ENCODE measurements at regions not wholly inside any gene's neighbourhood (a gene's known extent, or its start where the extent isn't known, plus 50 kb on each side); places are given as distances from the start of the nearest gene placed in this dataset.
"Not testable (repeated sequence)": the region's sequence is repeated elsewhere in the genome, so short reads cannot be mapped to it uniquely, and the experiment has no call there.

DNA sequence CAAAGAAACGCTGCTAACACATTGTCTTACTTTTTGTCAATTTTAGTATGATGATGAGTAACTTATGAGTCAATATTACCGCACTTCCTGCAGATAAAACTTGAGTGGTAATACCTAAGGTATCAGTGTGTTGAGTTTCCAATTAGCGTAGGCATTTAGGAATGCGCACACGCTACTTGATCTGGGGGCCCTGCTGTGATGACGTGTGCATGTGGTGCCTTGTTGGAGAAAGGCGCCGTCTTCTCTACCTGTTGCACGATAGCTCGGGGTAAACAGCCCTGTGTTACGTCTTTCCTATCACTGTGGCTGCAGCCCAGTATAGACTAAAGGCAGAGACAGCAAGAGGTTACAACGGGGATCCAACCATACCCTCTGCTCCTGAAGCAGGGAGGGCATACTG, 476.8 kb upstream of the ADARB2 start:
- no peak for DNase-seq

DNA sequence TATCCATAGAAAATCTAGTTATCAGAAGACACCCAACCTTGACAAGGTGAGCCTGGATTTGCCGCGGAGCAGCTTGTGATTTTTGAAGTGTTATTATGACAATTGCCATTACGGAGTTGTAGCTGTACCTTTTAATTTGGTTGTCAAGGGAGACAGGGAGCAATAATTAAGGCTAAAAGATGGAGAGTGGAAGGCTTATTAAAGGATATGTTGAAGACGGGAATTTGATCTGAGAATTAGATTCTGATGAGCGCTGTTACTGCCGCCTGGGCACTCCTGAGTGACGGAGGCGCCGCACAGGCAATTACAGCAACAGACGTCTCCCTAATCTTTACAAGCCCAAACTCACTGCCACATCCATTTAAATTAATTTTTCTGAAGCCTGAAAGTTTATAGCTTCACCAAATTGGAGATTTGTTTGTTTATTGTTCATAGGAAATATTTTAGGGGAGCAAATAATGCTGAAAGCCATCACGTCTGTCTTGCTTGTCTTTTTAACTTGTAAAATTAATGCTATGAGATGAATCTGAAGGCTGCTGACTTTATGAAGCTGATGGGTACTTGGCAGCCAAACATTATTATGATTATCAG, 475.0 kb upstream of the ADARB2 start:
- DNase-seq: no peak

DNA sequence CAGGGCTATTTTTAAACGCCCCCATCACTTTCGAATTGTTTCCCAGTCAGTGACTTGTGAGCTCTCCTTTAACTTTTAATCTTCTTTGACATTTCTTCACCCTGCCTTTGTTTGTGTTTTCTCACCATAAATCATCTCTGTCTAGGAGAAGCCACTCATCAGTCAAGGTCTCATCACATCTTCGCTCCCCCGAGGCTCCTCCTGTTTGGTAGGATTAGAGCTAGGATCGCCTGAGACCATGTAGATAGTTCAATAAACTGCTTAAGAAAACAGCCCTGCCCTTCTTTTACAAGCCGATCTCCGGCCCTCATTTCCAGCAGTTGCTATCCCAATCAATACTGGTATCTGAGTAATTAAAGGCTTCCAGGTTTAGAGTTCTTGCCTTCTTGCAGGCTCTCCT, 472.8 kb upstream of the ADARB2 start:
- no peak for DNase-seq

DNA sequence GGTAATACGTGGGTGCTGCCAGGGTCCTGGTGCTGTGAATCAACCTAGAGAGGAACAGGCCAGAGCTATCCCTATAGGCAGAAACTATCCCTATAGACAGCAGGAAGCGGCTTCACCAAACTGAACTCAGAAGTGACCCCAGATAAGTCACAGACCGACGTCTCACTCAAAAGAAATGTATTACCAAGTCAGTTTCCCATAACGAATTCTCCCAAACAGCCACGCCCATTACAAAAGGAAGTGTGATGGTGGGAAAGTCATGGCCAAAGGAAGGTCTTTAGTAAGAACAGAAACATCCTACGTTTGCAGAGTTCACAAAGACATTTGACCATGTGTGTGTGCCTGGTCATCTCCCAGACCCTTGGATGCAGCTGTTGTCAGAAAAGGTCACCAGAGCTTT, 470.8 kb upstream of the ADARB2 start:
- DNase-seq: no peak

DNA sequence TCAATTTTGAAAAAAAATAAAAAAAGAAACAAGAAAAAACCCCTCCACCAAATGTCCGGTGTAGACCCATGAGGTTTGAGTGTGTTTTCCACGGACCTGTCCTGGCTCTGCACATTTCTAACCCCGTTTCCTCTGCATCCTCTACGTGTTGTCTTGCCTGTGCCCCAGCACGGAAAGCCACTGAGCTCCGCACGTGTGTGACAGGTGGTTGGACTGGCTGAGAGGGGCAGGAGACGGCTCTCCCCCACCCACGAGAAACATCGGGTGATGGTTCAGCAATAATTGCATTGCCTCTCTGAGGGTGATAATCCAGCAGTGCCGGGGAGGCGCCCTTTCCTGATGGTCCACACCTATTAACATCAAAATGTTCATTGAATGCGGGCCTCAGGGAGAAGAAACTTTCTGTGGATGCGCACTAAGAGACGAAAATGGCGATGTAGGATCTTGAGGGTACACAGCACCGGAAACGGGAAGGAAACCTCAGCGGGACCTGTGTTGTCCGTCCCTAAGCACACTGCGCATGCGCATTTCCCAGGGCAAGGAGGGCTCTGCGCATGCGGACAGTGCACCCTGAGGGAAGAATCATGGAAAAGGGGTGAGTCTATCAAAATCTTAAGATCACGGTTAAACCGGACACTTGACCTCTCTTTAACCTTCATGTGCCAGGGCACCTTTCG, 470.1 kb upstream of the ADARB2 start:
- DNase-seq: no peak

DNA sequence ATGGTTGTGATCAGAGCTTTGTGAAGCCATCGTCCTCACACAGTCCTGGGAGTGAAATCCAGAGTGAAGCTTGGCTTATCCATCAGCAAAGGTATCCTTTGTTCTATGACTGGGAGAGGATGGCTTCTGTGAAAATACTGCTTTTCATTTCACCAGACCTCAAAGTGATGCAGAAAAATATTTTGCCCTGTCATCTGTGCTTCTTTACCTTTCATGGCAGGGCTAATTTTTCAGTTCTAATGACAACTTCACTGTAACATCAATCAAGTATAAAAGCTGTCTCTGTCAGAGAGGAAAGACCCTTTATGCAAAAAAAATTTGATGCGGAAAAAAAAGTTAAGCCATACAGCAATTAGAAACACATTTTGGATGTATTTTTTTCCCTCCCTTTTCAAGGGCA, 468.1 kb upstream of the ADARB2 start:
- DNase-seq: no peak

DNA sequence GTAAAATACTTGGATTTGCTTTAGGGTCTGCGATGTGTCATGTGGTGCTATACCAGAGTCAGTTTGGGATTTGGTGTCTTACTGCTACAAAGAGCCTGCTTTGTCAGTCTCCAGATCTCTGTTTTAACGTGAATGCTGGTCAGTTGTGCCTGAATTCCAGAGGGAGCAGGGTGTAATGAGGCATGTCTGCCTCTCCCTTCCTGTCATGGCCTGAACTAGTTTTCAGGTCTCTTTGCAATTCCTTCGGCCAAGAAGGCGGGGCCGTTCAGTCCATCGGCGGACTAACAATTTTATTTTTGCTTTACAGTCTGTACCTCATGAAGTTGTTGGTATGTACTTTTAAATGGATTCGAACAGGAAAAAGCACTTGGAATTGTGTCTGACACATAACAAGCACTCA, 465.1 kb upstream of the ADARB2 start:
- DNase-seq: no peak

DNA sequence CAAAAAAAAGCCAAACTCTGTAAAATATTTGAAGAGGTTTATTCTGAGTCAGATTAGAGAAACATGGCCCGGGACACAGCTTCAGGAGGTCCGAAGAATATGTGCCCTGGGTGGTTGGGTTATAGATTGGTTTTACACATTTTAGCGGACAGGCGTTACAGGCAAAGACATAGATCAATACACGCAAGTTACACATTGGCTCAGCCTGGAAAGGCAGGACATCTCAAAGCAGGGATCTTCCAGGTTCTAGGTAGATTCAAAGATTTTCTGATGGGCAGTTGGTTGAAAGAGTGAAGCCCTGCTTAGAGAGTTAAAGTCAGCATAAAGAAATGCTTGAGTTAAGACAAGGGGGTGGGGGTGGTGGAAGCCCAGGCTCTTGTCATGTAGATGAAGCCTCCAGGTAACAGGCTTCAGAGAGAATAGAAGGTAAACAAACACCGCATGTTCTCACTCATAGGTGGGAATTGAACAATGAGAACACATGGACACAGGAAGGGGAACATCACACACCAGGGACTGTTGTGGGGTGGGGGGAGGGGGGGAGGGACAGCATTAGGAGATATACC, 464.3 kb upstream of the ADARB2 start:
- no peak for DNase-seq

DNA sequence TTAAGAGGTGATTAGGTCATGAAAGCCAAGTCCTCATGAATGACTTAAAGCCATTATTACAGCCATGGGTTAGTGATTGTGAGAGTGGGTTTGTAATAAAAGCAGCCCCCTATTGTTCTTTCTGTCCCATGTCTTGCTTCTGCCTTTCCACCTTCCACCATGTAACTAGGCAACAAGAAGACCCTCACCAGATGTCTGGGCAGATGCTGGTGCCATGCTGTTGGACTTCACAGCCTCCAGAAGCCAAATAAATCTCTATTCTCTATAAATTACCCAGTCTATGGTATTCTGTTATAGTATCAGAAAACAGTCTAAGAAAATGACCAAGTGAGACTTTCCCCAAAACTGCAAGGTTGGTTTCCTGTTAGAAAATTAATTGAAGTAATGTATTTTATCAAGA, 460.3 kb upstream of the ADARB2 start:
- no peak for DNase-seq

DNA sequence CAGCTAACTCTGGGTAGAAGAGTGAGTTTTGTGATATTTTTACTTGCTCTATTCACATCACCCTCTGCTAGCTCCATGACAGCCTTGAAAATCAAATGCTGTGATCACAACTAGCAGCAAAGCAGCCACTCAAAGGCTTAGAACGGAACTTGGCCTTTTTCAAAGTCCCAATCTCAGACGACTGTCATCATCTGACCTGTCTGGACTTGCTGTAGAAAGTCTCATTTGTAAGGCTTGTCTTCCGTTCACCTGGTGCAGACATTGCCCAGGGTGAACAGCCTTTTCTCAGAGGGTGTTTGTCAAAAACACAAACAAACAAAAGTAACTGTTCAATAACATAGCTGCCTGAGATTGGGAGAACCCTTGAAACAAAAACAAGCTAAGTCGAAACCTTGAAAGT, 458.9 kb upstream of the ADARB2 start:
- DNase-seq: no peak

DNA sequence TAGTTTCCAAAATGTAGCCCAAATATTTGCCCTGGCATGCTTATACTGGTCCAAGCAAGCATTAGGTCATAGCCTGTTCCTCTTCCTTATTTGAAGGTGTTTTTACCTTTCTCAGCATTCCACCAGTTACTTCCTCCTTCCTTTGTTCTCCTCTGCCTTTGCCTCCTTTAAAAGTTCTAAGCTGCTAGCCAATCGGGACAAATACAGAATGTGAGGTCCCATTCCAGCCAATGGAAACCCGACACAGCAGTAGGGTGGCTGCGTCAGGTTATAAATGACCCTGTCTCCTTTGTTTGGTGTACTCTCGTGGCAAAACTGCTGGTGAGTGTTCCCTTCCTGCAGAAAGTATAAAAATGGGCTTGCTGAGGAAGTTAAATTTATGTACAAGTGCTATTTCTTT, 452.0 kb upstream of the ADARB2 start:
- DNase-seq: not testable (repeated sequence)

DNA sequence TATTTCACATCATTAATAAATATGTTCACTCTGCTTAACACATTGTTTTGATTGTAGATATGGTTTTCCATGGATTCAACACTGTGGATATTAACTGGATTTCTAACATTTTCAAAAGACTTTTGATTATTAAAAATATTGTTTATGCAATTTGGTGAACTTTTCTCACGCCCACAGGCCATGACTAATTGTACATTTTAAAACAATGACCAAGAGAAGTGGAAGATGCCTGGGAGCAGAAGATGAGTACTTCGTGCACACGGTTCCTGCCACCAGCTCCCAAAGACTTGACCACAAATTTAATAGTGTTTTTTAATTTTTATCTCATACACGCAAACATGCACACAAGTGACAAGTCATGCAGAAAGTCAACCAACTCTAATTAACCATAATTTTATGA, 451.0 kb upstream of the ADARB2 start:
- DNase-seq: no peak

DNA sequence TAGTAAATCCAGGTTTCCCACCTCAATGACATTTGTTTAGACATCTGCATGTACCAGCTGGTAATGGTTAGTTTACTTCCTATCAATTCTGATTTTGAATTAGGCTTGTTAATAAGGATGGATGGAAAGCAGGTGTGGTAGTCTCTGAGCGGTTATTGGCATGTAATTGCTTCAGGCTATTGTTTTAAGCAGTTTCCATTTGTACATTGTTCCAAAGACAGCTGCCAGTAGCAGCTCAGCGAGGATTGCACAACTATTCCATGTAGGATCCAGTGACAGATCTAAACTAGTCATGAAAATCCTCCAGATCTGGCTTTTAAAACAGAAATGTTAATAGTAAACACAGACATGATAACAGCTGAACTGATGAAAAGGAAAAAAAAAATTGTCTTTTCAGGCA, 436.0 kb upstream of the ADARB2 start:
- no peak for DNase-seq

DNA sequence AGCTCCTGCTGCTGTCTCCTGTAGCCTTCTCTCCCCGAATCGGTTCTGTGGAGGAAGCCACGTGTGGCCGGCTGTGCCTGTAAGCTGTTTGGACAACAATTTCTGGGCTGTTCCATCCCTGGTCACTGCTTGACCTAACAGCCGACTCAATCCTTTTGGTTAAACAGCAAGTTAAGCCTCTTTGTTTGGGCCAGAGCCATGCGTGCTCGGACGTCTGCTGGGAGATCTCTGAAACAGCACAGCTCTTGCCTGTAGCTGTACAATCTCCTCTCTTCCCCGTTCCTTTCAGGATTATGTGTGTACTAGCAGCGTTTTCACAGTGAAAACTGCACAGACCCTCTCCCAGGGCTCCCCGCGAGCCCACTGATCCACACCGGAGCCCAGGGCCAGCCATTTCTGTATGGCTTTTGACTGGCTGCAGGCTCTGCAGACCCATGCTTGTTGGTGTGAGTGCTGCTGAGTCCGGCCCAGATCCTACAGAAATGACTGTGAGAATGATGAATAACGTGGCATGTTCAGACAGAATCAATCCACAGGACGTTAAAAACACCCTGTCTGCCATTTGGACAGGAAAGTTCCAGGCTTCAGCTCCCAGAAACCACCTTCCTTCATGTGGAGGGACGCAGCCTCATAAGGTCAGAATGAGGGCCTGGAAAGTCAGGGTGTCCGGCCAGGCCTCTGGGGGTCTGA, 428.6 kb upstream of the ADARB2 start:
- DNase-seq: no peak

DNA sequence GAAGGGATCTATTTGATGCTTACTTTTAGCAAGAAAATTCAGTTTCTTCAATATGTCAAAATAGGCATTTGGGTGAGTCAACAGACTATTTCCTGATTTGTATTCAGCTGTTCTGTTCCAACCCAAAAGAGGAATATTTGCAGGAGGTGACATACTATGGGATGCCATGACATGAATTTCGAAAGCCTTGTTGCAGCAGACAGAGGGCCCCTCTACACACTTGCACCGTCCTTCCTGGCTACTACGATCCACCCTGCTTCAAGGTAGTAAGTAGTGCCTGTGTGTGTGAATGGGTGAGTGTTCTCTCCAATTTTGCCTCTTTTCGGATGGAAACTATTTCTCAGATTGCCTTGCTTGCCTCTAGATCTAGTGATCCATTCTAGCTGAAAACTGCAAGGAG, 413.0 kb upstream of the ADARB2 start:
- no peak for DNase-seq

DNA sequence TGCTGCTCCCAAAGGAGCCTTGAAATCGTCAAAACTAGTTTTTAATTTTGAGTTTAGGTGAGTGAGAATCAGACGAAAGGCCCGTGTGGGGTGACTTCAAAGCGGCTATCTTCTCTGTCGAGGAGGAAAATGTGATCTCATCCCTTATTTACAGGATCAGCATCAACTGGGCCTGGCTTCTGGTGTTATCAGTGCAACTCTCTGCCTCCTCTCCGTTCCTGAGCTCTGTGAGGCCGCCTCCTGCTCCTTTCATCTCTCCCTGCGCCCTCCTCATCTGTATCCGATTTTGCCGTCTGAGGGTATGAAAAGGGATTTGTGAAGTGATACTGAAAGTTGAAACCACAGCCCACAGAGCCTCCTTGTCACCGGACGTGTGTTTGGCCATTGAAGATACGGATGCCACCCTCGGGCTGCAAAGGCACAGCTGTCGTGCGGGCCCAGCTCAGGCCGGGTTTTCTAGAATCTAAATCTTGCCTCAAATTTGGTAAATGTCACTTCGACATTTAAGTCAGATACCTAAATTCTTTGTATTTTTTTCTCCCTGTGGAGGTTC, 408.7 kb upstream of the ADARB2 start:
- no peak for DNase-seq

DNA sequence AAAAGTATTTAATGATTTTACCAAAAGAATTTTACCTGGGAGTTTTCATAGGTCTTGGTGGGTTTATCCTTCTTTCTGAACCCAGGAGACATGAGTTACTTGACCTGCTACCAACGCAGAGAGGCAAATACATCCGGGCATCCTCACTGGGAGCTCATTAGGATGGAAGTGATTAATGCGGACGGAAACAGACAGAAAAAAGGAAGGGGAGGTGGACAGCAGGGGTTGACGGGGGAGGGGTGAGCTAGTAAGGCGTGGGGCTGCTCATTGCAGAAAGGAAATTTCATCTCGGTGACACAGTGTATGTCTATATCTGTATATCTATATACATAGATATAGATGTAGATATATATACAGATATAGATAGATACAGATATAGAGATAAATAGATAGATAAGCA, 408.2 kb upstream of the ADARB2 start:
- no peak for DNase-seq

DNA sequence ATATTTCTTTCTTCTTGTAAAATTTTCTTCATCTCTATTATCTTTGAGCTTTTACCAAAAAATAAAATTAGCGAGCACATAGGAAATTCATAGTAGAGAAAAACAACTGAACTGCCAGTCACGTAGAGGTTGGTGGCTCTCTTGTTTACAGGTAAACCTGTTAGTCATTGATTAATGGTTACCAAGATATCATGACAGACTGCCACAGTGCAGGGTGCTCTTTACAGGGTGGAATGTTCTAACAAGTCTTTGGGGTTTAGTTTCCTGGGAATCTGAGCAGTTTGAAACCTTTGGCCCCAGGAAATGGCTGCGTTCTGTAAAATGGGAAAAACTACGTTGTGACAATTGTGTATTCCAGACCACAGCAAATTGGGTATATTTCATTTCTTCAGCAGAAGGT, 407.3 kb upstream of the ADARB2 start:
- no peak for DNase-seq

DNA sequence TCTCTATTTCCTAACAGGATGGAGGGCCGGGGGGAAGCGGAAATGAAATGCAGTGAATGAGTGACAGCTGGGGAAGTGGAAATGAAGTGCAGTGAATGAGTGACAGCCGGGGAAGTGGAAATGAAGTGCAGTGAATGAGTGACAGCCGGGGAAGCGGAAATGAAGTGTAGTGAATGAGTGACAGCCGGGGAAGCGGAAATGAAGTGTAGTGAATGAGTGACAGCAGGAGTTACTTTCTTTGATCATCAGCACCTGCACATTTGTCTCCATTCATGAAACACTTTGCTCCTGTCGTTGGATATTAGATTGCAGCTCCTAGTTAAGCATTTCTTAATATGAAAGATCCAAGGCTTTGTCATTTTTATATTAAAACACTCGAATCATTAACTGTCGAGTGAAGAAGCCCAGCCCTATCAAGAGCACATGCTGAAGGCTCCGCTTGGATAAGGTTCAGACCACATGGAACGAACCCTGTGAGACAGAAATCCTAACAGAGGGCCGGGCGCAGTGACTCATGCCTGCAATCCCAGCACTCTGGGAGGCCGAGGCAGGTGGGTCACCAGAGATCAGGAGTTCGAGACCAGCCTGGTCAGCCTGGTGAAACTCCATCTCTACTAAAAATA, 406.0 kb upstream of the ADARB2 start:
- no peak for DNase-seq

DNA sequence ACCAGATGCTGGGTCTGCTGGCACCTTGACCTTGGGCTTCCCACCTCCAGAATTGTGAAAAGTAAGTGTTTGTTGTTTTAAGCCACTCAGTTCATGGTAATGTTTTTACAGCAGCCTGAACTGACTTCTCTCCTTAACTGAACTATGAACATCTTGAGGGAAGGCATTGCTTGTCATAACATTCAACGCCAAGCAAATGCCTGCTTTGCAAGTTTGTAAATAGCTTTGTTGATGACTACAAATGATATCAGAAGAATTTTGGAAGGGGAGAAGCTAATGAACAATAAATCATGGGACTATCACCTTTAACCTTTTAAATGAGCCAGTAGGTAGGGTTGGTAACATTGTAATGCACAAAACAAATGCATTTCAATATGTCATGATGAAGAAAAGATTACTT, 402.4 kb upstream of the ADARB2 start:
- DNase-seq: no peak

DNA sequence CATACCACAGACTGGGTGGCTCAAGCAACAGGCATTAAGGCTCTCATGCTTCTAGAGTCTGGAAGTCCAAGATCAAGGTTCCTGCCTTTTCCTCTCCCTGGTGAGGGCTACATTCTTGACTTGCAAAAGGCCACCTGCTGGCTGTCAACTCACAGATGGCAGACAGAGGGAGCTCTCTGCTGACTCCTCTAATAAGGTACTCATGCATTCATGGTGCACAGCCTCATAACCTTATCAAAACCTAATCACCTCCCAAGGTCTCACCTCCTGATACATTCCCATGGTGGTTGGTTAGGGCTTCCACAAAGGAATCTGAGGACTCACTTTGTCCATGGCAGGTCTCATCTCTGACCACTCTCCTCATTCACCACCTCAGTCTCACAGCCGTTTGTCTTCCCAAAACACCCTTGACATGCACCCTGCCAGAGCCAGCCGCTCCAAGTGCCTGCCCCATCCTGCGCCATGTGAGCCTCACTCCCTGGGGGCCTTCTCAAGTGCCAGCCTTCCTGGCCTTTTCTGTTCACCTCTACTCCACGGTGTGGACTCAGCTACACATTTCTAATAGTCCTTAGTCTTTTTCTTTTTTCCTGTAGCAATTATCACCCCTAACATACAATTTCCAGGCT, 400.3 kb upstream of the ADARB2 start:
- no peak for DNase-seq

DNA sequence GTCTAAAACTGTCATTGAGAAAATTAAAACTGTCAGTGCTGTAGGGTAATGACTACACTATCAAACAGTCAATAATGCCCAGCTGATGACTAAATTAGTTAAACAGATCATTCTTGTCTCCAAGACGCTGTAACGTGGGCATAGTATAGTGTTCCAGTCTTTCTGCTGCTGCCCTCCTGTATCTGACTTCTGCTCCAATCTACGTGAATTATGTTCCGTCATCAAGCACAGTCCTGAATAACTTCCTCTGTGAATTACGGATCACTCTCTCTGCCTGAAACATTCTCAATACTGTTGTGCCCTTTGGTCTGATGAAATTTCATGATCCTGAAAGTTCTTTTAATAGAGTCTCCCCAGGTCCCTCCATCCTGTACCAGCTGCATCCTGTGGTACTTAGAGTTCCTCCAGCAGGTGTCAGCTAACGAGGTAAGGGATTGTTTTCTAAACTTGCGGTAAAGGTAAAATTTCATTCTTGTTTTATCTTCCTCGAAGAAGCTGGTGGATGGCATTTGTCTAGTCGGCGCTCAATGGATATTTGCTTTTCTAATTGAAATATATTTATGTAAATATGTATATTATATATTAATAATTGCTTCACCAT, 393.5 kb upstream of the ADARB2 start:
- no peak for DNase-seq

DNA sequence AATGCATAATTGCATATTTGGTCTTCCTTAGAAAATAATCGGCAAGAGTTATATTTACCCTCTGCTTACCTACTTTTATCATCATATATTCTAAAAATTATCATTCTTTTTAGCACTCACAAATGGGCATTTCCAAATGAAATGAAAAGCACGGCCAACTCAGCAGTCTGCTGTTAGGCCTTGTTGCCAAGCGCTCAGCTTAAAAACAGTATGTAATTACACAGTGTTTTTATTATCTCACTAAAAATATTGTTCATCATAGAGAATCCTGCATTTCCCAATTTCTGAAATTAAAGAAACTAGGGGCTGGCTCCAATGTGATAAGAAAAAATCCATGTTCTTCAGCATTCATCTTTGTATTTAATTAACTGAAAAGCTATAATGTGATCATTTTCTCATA, 391.7 kb upstream of the ADARB2 start:
- DNase-seq: no peak
